Endothelial cell of umbilical vein (primary cell): ENCODE measurements at regions not wholly inside any gene's neighbourhood (a gene's known extent, or its start where the extent isn't known, plus 50 kb on each side); places are given as distances from the start of the nearest gene placed in this dataset.

Experiments used
- EZH2 ChIP-seq: IDR thresholded peaks from 2 replicates; pipeline ENCODE4 v1.6.1; 2012; ENCODE audit warnings: borderline replicate concordance, low read depth, mild to moderate bottlenecking, moderate library complexity, low read length, inconsistent platforms; ENCODE audit not compliant: severe bottlenecking
- GATA2 ChIP-seq: IDR thresholded peaks from 2 replicates; pipeline ENCODE4 v1.7.0; 2011; ENCODE audit warnings: low read depth, mild to moderate bottlenecking, moderate library complexity, mixed read lengths, low read length; ENCODE audit not compliant: insufficient read length, insufficient read depth
- MYC ChIP-seq: IDR thresholded peaks from one replicate; pipeline ENCODE4 v1.6.1; 2011; ENCODE audit warnings: mild to moderate bottlenecking, low read depth, low read length
- POLR2A ChIP-seq: IDR thresholded peaks from 2 replicates; pipeline ENCODE4 v1.6.1; 2012; ENCODE audit warnings: low read depth, mild to moderate bottlenecking, control low read depth, low read length
- POLR2AphosphoS5 ChIP-seq: IDR thresholded peaks from 2 replicates; pipeline ENCODE4 v1.6.1; 2012; ENCODE audit warnings: low read depth, mild to moderate bottlenecking, control low read depth, low read length, moderate library complexity; ENCODE audit not compliant: insufficient read depth
- TF ChIP-seq, protein P1 (sequence below), 2 donors: IDR thresholded peaks; 1 replicate in 1 of 2; 2 replicates in 1 of 2; pipeline ENCODE4 v1.5.1; 2011; ENCODE audit warnings: low read length in 2 of 2, mild to moderate bottlenecking in 2 of 2, moderate library complexity in 2 of 2, control low read depth in 1 of 2, inconsistent platforms in 1 of 2, low read depth in 1 of 2; ENCODE audit not compliant: insufficient read depth in 1 of 2; ENCODE audit errors: extremely low read depth in 1 of 2
- TF ChIP-seq, protein P2 (sequence below): IDR thresholded peaks from 2 replicates; pipeline ENCODE4 v1.6.1; 2011; ENCODE audit not compliant: insufficient read depth, insufficient read length

DNA sequence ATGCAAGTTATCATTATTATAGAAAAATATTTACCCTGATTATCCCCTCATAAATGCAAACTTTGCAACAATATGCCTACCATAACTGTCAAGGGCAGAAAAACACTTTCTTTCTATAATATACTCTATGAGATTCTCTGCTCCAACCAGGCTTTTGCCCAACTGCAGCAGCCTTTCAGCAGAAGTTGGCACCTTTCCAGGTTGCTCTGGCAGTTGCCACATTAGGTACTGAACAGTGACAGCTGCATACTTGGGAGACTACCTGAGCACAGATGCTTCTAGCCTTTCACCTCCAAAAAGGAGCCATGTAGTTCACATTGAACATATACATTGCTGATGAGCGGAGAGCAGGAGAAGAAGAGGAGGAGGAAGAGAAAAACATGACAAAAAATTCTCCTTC is 69.5 kb upstream of the BRWD3 start:
- TF ChIP-seq, protein P1, sequence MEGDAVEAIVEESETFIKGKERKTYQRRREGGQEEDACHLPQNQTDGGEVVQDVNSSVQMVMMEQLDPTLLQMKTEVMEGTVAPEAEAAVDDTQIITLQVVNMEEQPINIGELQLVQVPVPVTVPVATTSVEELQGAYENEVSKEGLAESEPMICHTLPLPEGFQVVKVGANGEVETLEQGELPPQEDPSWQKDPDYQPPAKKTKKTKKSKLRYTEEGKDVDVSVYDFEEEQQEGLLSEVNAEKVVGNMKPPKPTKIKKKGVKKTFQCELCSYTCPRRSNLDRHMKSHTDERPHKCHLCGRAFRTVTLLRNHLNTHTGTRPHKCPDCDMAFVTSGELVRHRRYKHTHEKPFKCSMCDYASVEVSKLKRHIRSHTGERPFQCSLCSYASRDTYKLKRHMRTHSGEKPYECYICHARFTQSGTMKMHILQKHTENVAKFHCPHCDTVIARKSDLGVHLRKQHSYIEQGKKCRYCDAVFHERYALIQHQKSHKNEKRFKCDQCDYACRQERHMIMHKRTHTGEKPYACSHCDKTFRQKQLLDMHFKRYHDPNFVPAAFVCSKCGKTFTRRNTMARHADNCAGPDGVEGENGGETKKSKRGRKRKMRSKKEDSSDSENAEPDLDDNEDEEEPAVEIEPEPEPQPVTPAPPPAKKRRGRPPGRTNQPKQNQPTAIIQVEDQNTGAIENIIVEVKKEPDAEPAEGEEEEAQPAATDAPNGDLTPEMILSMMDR (IDR thresholded peaks at IDR 0.05; ENCODE audit: extremely low read depth in 1 of 2, insufficient read depth in 1 of 2, low read depth in 1 of 2, low read length in 2 of 2): no peak
- TF ChIP-seq POLR2AphosphoS5 (no peak), EZH2 (no peak), POLR2A (no peak), MYC (no peak), GATA2 (no peak)
- TF ChIP-seq, protein P2, sequence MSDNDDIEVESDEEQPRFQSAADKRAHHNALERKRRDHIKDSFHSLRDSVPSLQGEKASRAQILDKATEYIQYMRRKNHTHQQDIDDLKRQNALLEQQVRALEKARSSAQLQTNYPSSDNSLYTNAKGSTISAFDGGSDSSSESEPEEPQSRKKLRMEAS: no peak
